ENCODE measurements at regions not wholly inside any gene's neighbourhood (a gene's known extent, or its start where the extent isn't known, plus 50 kb on each side); places are given as distances from the start of the nearest gene placed in this dataset.

DNA sequence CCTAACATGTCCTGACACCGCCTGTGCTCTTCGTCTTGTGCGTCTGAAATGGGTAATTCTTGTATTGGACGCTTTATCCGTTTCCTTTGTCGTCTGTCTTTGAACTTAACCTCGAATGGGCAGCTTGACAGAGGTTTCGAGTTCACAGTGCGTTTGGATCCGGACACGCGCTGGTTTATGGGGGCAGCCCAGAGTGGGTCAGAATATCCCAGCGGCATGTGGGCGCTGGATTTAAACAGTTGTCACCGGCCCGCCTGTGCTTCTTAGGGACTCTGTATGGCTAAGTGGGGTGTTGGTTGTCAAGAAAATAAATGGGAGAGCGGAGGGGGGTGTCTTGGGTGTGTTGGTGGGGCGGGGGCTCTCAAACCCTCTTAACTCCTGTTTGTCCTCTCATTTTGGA lies 363.5 kb upstream of the AMELY start:
- no peak for DNase-seq (ENCODE audit: extremely low read depth, low read depth)
- H3K4me3 ChIP-seq (replicated peaks; ENCODE audit: low read depth, low read length): peak overlapping the region; percentile 69
- TF ChIP-seq, protein P1, sequence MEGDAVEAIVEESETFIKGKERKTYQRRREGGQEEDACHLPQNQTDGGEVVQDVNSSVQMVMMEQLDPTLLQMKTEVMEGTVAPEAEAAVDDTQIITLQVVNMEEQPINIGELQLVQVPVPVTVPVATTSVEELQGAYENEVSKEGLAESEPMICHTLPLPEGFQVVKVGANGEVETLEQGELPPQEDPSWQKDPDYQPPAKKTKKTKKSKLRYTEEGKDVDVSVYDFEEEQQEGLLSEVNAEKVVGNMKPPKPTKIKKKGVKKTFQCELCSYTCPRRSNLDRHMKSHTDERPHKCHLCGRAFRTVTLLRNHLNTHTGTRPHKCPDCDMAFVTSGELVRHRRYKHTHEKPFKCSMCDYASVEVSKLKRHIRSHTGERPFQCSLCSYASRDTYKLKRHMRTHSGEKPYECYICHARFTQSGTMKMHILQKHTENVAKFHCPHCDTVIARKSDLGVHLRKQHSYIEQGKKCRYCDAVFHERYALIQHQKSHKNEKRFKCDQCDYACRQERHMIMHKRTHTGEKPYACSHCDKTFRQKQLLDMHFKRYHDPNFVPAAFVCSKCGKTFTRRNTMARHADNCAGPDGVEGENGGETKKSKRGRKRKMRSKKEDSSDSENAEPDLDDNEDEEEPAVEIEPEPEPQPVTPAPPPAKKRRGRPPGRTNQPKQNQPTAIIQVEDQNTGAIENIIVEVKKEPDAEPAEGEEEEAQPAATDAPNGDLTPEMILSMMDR (IDR thresholded peaks at IDR 0.05; ENCODE audit: low read depth, low read length, missing control alignments): no peak

DNA sequence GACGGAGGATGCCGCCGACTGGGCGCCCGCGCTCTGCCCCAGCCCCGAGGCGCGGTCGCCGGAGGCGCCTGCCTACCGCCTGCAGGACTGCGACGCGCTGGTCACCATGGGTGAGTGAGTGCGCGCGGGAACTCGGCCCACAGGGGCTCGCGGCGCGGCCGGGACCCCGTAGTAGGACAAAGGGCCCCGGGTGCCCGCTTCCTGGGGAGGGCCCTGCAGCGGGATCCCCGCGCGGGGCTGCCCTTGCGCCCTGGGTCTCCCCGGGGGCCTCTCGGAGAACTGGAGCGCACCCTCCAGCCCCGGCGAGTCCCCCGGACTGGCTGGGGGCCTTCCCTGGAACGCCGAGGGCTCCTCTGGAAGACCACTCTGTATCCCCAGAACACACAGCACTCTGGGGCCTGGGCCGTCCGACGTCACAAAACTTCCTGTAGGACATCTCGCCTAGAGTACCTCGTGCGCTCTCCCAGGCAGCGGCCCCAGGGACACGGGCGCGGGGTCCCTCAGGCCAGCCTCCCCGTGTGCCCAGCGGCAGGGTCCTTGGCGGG lies 362.9 kb upstream of the AMELY start:
- TF ChIP-seq, protein P1 (IDR thresholded peaks at IDR 0.05; ENCODE audit: low read depth, low read length, missing control alignments): no peak
- no peak for DNase-seq (ENCODE audit: extremely low read depth, low read depth)

DNA sequence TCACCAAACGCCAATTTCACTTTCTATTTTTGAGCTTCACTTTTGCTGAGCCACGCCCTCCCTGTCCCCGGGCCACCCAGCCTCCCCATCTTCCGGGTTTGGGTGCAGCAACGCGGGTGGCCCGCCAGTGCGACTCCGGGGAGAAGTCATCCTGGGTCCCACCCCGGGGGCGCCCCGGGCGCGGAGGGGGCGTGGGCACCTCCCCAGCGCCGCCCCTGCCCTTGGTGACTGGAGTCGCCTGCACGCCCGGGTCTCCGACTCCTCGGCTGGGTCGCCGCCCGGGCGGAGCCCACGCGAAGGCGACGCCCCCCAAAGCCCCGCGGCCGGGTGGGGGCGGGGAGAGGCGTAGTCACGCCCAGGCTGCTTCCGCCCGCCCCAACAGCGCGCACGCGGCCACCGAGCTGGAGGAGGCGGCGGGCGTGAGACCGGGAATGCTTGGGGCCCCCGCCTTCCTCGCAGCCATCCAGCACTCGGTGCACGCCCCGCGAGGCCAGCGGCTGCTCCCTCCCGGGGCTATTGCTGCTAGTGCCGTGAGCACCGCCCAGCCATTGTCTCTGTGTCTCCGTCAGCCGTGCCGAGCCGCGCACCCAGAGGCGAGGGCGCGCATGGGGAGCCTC lies 362.1 kb upstream of the AMELY start:
- peak overlapping the region; percentile 69 for H3K4me3 ChIP-seq (replicated peaks; ENCODE audit: low read depth, low read length)
- DNase-seq (ENCODE audit: extremely low read depth, low read depth): no peak
- TF ChIP-seq, protein P1 (IDR thresholded peaks at IDR 0.05; ENCODE audit: low read depth, low read length, missing control alignments): no peak

More for the DNA sequence above, 362.9 kb upstream of the AMELY start:
- H3K4me3 ChIP-seq (replicated peaks; ENCODE audit: low read depth, low read length): peak overlapping the region; percentile 69

DNA sequence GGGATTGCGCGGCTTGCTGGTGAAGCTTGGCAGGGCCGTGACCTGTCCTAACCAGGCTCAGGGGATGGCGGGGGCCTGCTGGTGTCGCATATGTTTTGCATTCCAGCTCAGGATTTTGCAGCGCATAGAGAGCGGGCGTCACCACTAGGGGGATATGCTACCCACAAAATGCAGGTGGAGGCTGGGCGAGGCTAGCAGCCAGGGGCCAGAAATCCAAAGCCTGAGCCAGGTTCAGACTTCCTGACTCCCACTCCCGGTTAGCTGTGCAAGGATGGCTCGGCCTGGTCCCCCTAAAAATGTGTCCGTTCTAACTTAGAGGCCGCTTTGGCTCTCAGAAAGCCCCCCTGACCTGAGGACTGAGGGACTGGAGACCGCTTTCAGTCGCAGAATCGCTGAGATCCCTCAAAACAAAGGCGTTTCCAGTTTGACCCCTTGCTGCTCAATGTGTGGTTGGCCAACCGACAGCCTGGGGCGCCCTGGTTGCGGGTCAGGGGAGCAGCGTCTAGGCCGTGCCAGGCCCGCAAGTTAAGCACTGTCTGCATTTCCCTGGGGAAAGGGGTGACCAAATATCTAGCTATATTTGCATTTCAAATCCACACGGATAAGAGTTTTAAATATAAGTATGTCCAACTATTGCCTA lies 361.1 kb upstream of the AMELY start:
- peak overlapping the region; percentile 69 for H3K4me3 ChIP-seq (replicated peaks; ENCODE audit: low read depth, low read length)
- TF ChIP-seq, protein P1 (IDR thresholded peaks at IDR 0.05; ENCODE audit: low read depth, low read length, missing control alignments): peak; percentile 49
- no peak for DNase-seq (ENCODE audit: extremely low read depth, low read depth)

- no peak for DNase-seq (ENCODE audit: extremely low read depth, low read depth)
- TF ChIP-seq, protein P1 (IDR thresholded peaks at IDR 0.05; ENCODE audit: low read depth, low read length, missing control alignments): no peak
- no peak overlapping the region for H3K4me3 ChIP-seq (replicated peaks; ENCODE audit: low read depth, low read length)
Measured at GRCh38 chrY:7263773-7264172, 352.2 kb upstream of the AMELY start.

DNA sequence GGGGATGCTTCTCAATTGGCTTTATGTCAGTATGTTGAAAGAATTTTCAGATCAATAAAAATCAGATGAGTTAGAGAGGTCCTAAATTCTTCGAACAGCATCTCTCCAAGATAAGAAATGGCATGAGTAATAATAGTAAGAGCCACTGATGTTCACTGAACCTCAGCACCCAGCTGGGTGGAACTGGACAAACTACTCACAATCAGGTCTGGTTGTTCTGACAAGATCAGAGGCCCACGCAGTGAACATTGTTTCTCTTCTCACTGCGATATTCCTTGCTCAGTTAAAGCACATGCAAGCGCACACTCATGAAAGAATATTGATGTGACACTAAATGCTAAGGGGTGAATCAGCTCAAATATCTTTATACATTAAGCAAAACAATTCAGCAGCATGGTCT lies 351.0 kb upstream of the AMELY start:
- TF ChIP-seq, protein P1 (IDR thresholded peaks at IDR 0.05; ENCODE audit: low read depth, low read length, missing control alignments): no peak
- no peak overlapping the region for H3K4me3 ChIP-seq (replicated peaks; ENCODE audit: low read depth, low read length)
- no peak for DNase-seq (ENCODE audit: extremely low read depth, low read depth)
